SK-N-SH (cell line): ENCODE measurements at regions not wholly inside any gene's neighbourhood (a gene's known extent, or its start where the extent isn't known, plus 50 kb on each side); places are given as distances from the start of the nearest gene placed in this dataset.

Experiments
- CTCF ChIA-PET: fragments of 300-600, 350-600 bp; formaldehyde crosslinking; extraction: SDS; loops from one replicate; lab custom pipeline; 2021; lab: Yijun Ruan, JAX
- POLR2A ChIA-PET: fragments of 350-600 bp; sonication (Branson Sonifier 250); formaldehyde crosslinking; extraction: SDS; loops from one replicate; lab custom pipeline; 2020; ENCODE audit warnings: antibody characterized with exemption, inconsistent platforms; lab: Yijun Ruan, JAX
- DNase-seq: peaks from one replicate; pipeline ENCODE4 v3.0.0; 2012
- H2AFZ ChIP-seq: fragments of 200-600 bp; sonication (generic); 2 replicates; pipeline ENCODE4 v1.8.1; 2016; ENCODE audit warnings: antibody characterized with exemption, mild to moderate bottlenecking, low read depth
- H3F3A ChIP-seq: fragments of 200-600 bp; sonication (generic); replicated peaks from 2 replicates; pipeline ENCODE3; 2016; ENCODE audit warnings: antibody characterized with exemption, mild to moderate bottlenecking; ENCODE audit not compliant: insufficient read depth
- H3K27ac ChIP-seq, 2 experiments: fragments of 200-500 bp in 1 of 2; fragments of 200-600 bp in 1 of 2; sonication (Bioruptor generic) in 1 of 2; sonication (generic), shearing (Covaris generic) in 1 of 2; 2 replicates each; pipeline versions ENCODE4 v1.5.1 to v1.6.1; 2014 to 2016; ENCODE audit warnings: low read depth in 2 of 2, inconsistent platforms in 1 of 2, low read length in 1 of 2, mild to moderate bottlenecking in 1 of 2, mixed read lengths in 1 of 2
- H3K27me3 ChIP-seq: fragments of 200-600 bp; sonication (generic), shearing (Covaris generic); 2 replicates; pipeline ENCODE4 v1.6.1; 2016; ENCODE audit warnings: mixed run types; ENCODE audit not compliant: insufficient read depth
- H3K36me3 ChIP-seq, 2 experiments: fragments of 200-500 bp in 1 of 2; fragments of 200-600 bp in 1 of 2; sonication (Bioruptor generic) in 1 of 2; sonication (generic) in 1 of 2; replicated peaks in 1 of 2; 2 replicates each; pipeline versions ENCODE3 to v1.5.1; 2014 to 2016; ENCODE audit warnings: low read length in 1 of 2, mild to moderate bottlenecking in 1 of 2; ENCODE audit not compliant: insufficient read depth in 2 of 2, control insufficient read depth in 1 of 2
- H3K4me1 ChIP-seq, 2 experiments: fragments of 200-500 bp in 1 of 2; fragments of 200-600 bp in 1 of 2; sonication (Bioruptor generic) in 1 of 2; sonication (generic), shearing (Covaris generic) in 1 of 2; 2 replicates each; pipeline versions ENCODE4 v1.5.1 to v1.6.1; 2014 to 2016; ENCODE audit warnings: low read depth in 1 of 2, low read length in 1 of 2, mixed run types in 1 of 2; ENCODE audit not compliant: insufficient read depth in 2 of 2, control insufficient read depth in 1 of 2
- H3K4me2 ChIP-seq: fragments of 200-600 bp; sonication (generic), shearing (Covaris generic); 2 replicates; pipeline ENCODE4 v1.6.1; 2017; ENCODE audit warnings: mixed run types
- H3K4me3 ChIP-seq, 2 experiments: fragments of 200-500 bp in 1 of 2; fragments of 200-600 bp in 1 of 2; sonication (Bioruptor generic) in 1 of 2; sonication (generic), shearing (Covaris generic) in 1 of 2; 2 replicates each; pipeline versions ENCODE4 v1.5.1 to v1.8.1; 2014 to 2016; ENCODE audit warnings: low read depth in 2 of 2, inconsistent platforms in 1 of 2, low read length in 1 of 2, mild to moderate bottlenecking in 1 of 2, mixed read lengths in 1 of 2, moderate library complexity in 1 of 2
- H3K79me2 ChIP-seq: fragments of 200-600 bp; sonication (generic); 2 replicates; pipeline ENCODE4 v1.8.1; 2017; ENCODE audit warnings: mild to moderate bottlenecking; ENCODE audit not compliant: insufficient read depth
- H3K9ac ChIP-seq: fragments of 200-600 bp; sonication (generic); 2 replicates; pipeline ENCODE4 v1.6.1; 2017; ENCODE audit warnings: mixed run types
- H3K9me2 ChIP-seq: fragments of 200-600 bp; sonication (generic); 2 replicates; pipeline ENCODE4 v1.6.1; 2017; ENCODE audit warnings: mixed run types
- H3K9me3 ChIP-seq: fragments of 200-600 bp; sonication (generic); 2 replicates; pipeline ENCODE4 v1.6.1; 2017; ENCODE audit warnings: mixed run types, mild to moderate bottlenecking, moderate library complexity
- H4K20me1 ChIP-seq: fragments of 200-600 bp; sonication (generic); 2 replicates; pipeline ENCODE4 v1.6.1; 2017; ENCODE audit warnings: mild to moderate bottlenecking, mixed run types; ENCODE audit not compliant: insufficient read depth
- ELF1 ChIP-seq: IDR thresholded peaks from 2 replicates; pipeline ENCODE4 v1.4.0; 2012
- EZH2phosphoT487 ChIP-seq: fragments of 200-600 bp; sonication (generic); IDR thresholded peaks from 2 replicates; pipeline ENCODE4 v1.6.1; 2017; ENCODE audit warnings: low read depth, mixed run types, mild to moderate bottlenecking, antibody characterized with exemption, moderate library complexity, borderline replicate concordance
- FOSL2 ChIP-seq: IDR thresholded peaks from 2 replicates; pipeline ENCODE4 v1.4.0; 2012; ENCODE audit warnings: low read depth, mild to moderate bottlenecking, moderate library complexity, borderline replicate concordance
- FOXJ3 ChIP-seq: sonication (generic); formaldehyde crosslinking; IDR thresholded peaks from 2 replicates; pipeline ENCODE4 v1.5.1; 2020; ENCODE audit warnings: mild to moderate bottlenecking, missing genetic modification reagents
- FOXM1 ChIP-seq: IDR thresholded peaks from 2 replicates; pipeline ENCODE4 v1.4.0; 2012; ENCODE audit warnings: low read depth, mild to moderate bottlenecking
- GABPA ChIP-seq: IDR thresholded peaks from 2 replicates; pipeline ENCODE4 v1.4.0; 2012; ENCODE audit warnings: low read depth, mild to moderate bottlenecking
- GATA2 ChIP-seq: sonication (generic); formaldehyde crosslinking; IDR thresholded peaks from 2 replicates; pipeline ENCODE4 v1.5.0; 2020; ENCODE audit warnings: mild to moderate bottlenecking, missing genetic modification reagents
- POLR2AphosphoS5 ChIP-seq: IDR thresholded peaks from 2 replicates; pipeline ENCODE4 v1.6.1; 2012; ENCODE audit warnings: low read depth, low read length
- RAD21 ChIP-seq: IDR thresholded peaks from 2 replicates; pipeline ENCODE4 v1.6.1; 2012; ENCODE audit warnings: mild to moderate bottlenecking, low read length
- RCOR1 ChIP-seq: fragments of 150-350 bp; IDR thresholded peaks from 2 replicates; pipeline ENCODE4 v1.6.1; 2017; ENCODE audit warnings: antibody characterized with exemption, low read length
- RFX5 ChIP-seq: IDR thresholded peaks from 2 replicates; pipeline ENCODE4 v1.6.1; 2012; ENCODE audit warnings: mild to moderate bottlenecking, improper control_type of control experiment, low read length
- RXRA ChIP-seq: IDR thresholded peaks from 2 replicates; pipeline ENCODE4 v1.4.0; 2012; ENCODE audit warnings: low read depth, mild to moderate bottlenecking, borderline replicate concordance
- SIN3A ChIP-seq: IDR thresholded peaks from 2 replicates; pipeline ENCODE4 v1.6.1; 2012; ENCODE audit warnings: low read depth, mild to moderate bottlenecking, low read length, moderate library complexity, borderline replicate concordance
- TCF12 ChIP-seq: IDR thresholded peaks from 2 replicates; pipeline ENCODE4 v1.4.0; 2012
- TEAD4 ChIP-seq: IDR thresholded peaks from 2 replicates; pipeline ENCODE4 v1.4.0; 2012; ENCODE audit warnings: mild to moderate bottlenecking, borderline replicate concordance; ENCODE audit not compliant: insufficient read depth
- WGBS: methylation state at CpG from one replicate; pipeline ENCODE4 v1.1.6; 2017; ENCODE audit warnings: low lambda C conversion rate; 5-methylcytosine and 5-hydroxymethylcytosine counted together
- TF ChIP-seq, protein P1 (sequence below): fragments of 150-350 bp; IDR thresholded peaks from 2 replicates; pipeline ENCODE4 v1.6.1; 2017; ENCODE audit warnings: antibody characterized with exemption, low read length, low read depth, borderline replicate concordance
- TF ChIP-seq, protein P2 (sequence below): IDR thresholded peaks from 2 replicates; pipeline ENCODE4 v1.4.0; 2012; ENCODE audit warnings: low read depth, borderline replicate concordance
- TF ChIP-seq, protein P3 (sequence below): IDR thresholded peaks from 2 replicates; pipeline ENCODE4 v1.6.1; 2012; ENCODE audit warnings: mild to moderate bottlenecking, low read depth, low read length, moderate library complexity
- TF ChIP-seq, protein P4 (sequence below): IDR thresholded peaks from 2 replicates; pipeline ENCODE4 v1.4.0; 2012; ENCODE audit warnings: low read depth, borderline replicate concordance

DNA sequence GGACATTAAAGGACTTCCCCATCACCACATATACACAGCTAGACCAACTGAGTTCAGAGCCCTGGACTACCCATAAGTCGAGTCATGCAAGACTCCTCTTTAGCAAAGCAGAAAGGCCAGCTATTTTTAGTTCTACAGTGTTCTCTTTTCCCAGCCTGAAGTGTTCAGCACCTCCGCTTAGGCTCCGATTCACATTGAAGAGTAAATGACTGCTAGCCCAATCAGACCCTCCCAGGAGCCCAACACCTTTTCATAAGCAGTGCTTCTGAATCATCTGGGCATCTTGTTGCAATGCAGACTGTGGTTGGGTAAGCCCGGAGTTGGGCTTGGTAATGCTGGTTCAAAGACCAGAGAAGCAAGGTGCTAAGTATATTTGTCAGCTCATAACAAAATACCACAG lies 73.6 kb upstream of the KCNK12 start:
- WGBS: 47% methylated on average over 4 of the region's 4 CpGs
- no peak overlapping the region for H3K4me3 ChIP-seq
- H3K9me2 ChIP-seq: no peaks in the 10 kb centered on the region
- no peaks in the 10 kb centered on the region for H3K36me3 ChIP-seq
- H3K9me3 ChIP-seq: no peaks in the 10 kb centered on the region
- H3K4me1 ChIP-seq: no peaks in the 10 kb centered on the region
- H4K20me1 ChIP-seq: no peaks in the 10 kb centered on the region
- H2AFZ ChIP-seq: no peak overlapping the region
- TF ChIP-seq, protein P1, sequence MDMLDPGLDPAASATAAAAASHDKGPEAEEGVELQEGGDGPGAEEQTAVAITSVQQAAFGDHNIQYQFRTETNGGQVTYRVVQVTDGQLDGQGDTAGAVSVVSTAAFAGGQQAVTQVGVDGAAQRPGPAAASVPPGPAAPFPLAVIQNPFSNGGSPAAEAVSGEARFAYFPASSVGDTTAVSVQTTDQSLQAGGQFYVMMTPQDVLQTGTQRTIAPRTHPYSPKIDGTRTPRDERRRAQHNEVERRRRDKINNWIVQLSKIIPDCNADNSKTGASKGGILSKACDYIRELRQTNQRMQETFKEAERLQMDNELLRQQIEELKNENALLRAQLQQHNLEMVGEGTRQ: no peak
- no peak for TF ChIP-seq POLR2AphosphoS5
- TF ChIP-seq, protein P2, sequence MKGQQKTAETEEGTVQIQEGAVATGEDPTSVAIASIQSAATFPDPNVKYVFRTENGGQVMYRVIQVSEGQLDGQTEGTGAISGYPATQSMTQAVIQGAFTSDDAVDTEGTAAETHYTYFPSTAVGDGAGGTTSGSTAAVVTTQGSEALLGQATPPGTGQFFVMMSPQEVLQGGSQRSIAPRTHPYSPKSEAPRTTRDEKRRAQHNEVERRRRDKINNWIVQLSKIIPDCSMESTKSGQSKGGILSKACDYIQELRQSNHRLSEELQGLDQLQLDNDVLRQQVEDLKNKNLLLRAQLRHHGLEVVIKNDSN: no peak
- no peak for TF ChIP-seq TCF12
- TF ChIP-seq FOXJ3 (CRISPR knock-in tag): no peak
- no peak for TF ChIP-seq RCOR1
- TF ChIP-seq GABPA: no peak
- TF ChIP-seq TEAD4: no peak
- no peak for TF ChIP-seq FOSL2
- TF ChIP-seq, protein P3, sequence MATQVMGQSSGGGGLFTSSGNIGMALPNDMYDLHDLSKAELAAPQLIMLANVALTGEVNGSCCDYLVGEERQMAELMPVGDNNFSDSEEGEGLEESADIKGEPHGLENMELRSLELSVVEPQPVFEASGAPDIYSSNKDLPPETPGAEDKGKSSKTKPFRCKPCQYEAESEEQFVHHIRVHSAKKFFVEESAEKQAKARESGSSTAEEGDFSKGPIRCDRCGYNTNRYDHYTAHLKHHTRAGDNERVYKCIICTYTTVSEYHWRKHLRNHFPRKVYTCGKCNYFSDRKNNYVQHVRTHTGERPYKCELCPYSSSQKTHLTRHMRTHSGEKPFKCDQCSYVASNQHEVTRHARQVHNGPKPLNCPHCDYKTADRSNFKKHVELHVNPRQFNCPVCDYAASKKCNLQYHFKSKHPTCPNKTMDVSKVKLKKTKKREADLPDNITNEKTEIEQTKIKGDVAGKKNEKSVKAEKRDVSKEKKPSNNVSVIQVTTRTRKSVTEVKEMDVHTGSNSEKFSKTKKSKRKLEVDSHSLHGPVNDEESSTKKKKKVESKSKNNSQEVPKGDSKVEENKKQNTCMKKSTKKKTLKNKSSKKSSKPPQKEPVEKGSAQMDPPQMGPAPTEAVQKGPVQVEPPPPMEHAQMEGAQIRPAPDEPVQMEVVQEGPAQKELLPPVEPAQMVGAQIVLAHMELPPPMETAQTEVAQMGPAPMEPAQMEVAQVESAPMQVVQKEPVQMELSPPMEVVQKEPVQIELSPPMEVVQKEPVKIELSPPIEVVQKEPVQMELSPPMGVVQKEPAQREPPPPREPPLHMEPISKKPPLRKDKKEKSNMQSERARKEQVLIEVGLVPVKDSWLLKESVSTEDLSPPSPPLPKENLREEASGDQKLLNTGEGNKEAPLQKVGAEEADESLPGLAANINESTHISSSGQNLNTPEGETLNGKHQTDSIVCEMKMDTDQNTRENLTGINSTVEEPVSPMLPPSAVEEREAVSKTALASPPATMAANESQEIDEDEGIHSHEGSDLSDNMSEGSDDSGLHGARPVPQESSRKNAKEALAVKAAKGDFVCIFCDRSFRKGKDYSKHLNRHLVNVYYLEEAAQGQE: no peak
- TF ChIP-seq ELF1: no peak
- TF ChIP-seq RXRA: no peak
- no peak for TF ChIP-seq GATA2 (CRISPR knock-in tag)
- no peak for TF ChIP-seq RAD21
- no peak for TF ChIP-seq SIN3A
- no peak for TF ChIP-seq FOXM1
- no peak for TF ChIP-seq RFX5
- TF ChIP-seq, protein P4, sequence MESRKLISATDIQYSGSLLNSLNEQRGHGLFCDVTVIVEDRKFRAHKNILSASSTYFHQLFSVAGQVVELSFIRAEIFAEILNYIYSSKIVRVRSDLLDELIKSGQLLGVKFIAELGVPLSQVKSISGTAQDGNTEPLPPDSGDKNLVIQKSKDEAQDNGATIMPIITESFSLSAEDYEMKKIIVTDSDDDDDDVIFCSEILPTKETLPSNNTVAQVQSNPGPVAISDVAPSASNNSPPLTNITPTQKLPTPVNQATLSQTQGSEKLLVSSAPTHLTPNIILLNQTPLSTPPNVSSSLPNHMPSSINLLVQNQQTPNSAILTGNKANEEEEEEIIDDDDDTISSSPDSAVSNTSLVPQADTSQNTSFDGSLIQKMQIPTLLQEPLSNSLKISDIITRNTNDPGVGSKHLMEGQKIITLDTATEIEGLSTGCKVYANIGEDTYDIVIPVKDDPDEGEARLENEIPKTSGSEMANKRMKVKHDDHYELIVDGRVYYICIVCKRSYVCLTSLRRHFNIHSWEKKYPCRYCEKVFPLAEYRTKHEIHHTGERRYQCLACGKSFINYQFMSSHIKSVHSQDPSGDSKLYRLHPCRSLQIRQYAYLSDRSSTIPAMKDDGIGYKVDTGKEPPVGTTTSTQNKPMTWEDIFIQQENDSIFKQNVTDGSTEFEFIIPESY: no peak
- no peak for TF ChIP-seq EZH2phosphoT487
- no peak overlapping the region for H3K9ac ChIP-seq
- CTCF ChIA-PET: interaction anchor here (0.9 to 2.9 kb wide), 2 partner anchors 9 to 13 kb away, joined by 4 to 8 read pairs; no protein-coding TSS in a partner anchor
- H3F3A ChIP-seq: no peaks in the 10 kb centered on the region
- H3K27me3 ChIP-seq: no peaks in the 10 kb centered on the region
- H3K79me2 ChIP-seq: no peaks in the 10 kb centered on the region
- H3K4me2 ChIP-seq: no peak overlapping the region
- H3K27ac ChIP-seq: no peak overlapping the region
- DNase-seq: no peak
- POLR2A ChIA-PET: no interaction called here
